GM18502 (cell line): ENCODE measurements at regions not wholly inside any gene's neighbourhood (a gene's known extent, or its start where the extent isn't known, plus 50 kb on each side); places are given as distances from the start of the nearest gene placed in this dataset.

Source experiments
- ATAC-seq: cut with Tn5 transposase; IDR thresholded peaks from one replicate; pipeline ENCODE4 v1.9.1; 2021; ENCODE audit warnings: mild to moderate bottlenecking; ENCODE audit not compliant: unreplicated experiment, poor library complexity

- no peak for ATAC-seq
Measured at GRCh38 chr1:168392958-168393549, 112.4 kb downstream of the TBX19 start.

GRCh38 chr1:168391851-168392681 lies 111.4 kb downstream of the TBX19 start:
- no peak for ATAC-seq

- ATAC-seq: no peak
Measured at GRCh38 chr1:168390271-168390670, 109.6 kb downstream of the TBX19 start.

GRCh38 chr1:168387781-168388760 lies 107.4 kb downstream of the TBX19 start:
- ATAC-seq: no peak

- ATAC-seq: no peak
Measured at GRCh38 chr1:168386949-168387586, 106.4 kb downstream of the TBX19 start.

GRCh38 chr1:168386492-168386891 lies 105.8 kb downstream of the TBX19 start:
- ATAC-seq: no peak

GRCh38 chr1:168381850-168382249 lies 101.2 kb downstream of the TBX19 start:
- no peak for ATAC-seq

GRCh38 chr1:168380945-168381344 lies 100.3 kb downstream of the TBX19 start:
- ATAC-seq: no peak

- ATAC-seq: no peak
Measured at GRCh38 chr1:168379104-168379860, 98.6 kb downstream of the TBX19 start.

GRCh38 chr1:168375566-168376300 lies 95.1 kb downstream of the TBX19 start:
- no peak for ATAC-seq

- no peak for ATAC-seq
Measured at GRCh38 chr1:168374566-168374965, 93.9 kb downstream of the TBX19 start.

GRCh38 chr1:168373869-168374268 lies 93.2 kb downstream of the TBX19 start:
- no peak for ATAC-seq

GRCh38 chr1:168372861-168373371 lies 92.2 kb downstream of the TBX19 start:
- ATAC-seq: no peak

- no peak for ATAC-seq
Measured at GRCh38 chr1:168372307-168372706, 91.6 kb downstream of the TBX19 start.

GRCh38 chr1:168371477-168371876 lies 90.8 kb downstream of the TBX19 start:
- ATAC-seq: no peak

GRCh38 chr1:168370586-168370985 lies 89.9 kb downstream of the TBX19 start:
- ATAC-seq: no peak

GRCh38 chr1:168369655-168370054 lies 89.0 kb downstream of the TBX19 start:
- no peak for ATAC-seq

GRCh38 chr1:168368131-168368530 lies 87.5 kb downstream of the TBX19 start:
- ATAC-seq: no peak
